ENCODE measurements at regions not wholly inside any gene's neighbourhood (a gene's known extent, or its start where the extent isn't known, plus 50 kb on each side); places are given as distances from the start of the nearest gene placed in this dataset.

DNA sequence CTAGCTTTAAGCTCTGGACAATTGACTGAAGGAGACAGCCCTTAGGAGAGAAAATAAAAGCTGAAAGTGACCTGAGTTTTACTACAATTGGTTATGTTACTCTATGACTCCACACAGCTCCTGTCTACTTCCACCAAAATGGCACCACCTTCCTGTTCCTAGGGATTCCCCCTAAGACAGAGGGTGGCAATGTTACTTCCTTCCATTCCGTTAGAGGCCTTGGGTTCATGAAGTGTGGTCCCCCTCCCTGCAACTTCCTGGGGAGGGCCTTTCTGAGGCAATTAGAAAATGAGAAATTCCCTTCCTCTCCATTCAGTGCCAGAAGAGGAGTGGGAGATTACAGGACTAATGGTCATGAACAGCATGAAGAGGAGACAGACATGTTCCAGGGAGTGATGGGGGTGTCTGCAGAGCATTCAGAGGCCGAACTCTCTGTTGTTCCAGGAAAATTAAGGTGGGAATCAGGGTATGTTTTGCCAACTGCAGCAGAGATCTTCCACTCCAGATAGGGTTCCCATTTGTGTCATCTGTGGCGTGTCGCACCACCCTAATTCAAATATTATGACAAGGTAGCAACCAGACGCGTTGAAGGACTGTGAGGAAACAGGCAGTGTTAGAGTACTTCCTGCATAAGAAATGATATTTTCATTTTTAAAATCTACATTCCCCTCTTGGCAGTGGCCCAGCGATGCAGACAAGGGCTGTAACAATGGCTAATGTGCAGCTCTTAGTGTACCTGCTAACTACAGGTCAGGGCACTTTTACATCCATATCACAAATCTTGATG is 53.1 kb upstream of the TRIM67 start:
- DNase-seq: no peak

DNA sequence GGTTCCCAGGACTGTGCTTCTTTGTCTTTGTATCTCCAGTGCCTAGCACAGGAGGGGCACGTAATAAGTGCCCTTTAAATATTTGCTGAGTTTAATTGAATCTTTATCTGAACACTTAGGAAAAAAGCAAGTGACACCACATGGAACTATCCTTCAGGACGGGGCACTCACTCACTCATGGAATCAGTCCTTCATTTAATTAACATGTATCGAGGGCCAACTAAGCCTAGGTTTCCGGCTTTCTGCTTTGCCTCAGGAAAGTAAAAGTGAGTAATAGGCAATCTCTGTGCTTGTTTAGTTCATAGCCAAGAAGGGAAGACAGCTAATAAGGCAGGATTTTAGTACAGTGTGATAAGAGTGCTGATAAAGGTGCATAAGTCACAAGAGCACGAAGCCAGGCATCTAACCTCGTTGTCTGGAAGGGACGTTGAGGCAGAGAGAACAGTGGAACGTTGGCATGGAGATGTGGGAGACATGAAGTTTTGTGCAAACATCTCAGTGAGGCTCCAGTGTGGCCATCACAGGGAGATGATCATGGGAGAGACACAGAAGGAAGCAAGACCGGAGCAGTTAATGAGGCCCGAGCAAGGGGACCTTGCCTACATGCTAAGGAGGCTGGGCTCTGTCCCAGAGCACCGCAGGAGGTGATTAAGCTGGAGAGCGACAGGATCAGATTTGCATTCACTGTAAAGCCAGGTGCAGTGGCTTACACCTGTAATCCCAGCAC is 54.1 kb upstream of the TRIM67 start:
- no peak for DNase-seq

GRCh38 chr1:231107151-231107550 is 54.7 kb upstream of the TRIM67 start:
- no peak for DNase-seq

GRCh38 chr1:231106347-231106746 is 55.5 kb upstream of the TRIM67 start:
- no peak for DNase-seq

DNA sequence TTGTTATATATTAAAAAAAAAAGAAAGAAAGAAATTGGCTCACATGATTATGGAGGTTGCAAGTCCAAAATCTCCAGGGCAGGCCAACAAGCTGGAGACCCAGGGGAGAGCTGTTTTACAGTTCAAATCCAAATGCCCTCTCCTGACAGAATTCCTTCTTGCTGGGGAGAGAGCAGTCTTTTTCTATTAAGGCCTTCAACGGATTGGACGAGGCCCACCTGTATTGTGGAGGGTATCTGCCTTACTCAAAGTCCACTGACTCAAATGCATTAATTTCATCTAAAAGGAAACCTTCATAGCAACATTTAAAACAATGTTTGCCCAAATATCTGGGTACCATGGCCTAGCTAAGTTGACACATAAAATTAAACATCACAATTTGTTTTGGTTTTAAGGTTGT is 56.9 kb upstream of the TRIM67 start:
- DNase-seq: no peak

- DNase-seq: no peak
These were observed 57.9 kb upstream of the TRIM67 start for GRCh38 chr1:231103961-231104360.

DNA sequence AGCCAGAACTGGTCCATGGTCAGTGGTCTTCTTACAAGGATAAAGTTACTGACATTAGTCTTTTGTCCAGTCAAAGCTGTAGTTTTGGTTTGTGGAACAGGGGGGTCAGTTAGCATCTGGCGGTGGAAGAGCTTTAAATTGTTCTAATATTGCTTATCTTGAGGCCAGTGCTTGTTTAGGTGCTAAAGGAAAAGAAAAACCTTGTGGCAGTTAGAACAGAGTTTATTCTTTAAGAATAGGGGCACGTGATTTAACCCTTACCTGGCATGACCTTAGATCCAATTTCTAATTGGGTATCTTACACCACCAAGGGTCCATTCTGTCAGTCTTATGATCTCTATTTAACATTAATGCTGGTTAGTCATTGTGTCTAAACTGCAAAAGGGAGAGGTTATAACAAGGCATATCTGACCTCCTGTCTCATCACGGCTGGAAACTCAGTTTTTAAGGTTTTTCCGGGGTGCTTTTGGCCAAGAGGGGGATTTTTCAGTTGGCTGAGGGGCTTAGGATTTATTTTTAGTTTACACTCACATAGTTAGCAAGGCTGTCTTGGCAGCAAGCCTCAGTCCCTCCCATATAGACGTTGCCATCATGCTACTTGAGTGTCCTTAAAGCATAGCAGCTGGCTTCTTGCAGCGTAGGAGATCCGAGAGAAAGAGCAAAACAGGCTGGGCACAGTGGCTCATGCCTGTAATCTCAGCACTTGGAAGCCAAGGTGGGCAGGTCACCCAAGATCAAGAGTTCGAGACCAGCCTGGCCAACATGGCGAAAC is 60.1 kb upstream of the FAM89A start:
- no peak for DNase-seq

GRCh38 chr1:231099311-231099710 is 59.3 kb upstream of the FAM89A start:
- DNase-seq: no peak

- no peak for DNase-seq
These were observed 55.5 kb upstream of the FAM89A start for GRCh38 chr1:231095595-231095994.

DNA sequence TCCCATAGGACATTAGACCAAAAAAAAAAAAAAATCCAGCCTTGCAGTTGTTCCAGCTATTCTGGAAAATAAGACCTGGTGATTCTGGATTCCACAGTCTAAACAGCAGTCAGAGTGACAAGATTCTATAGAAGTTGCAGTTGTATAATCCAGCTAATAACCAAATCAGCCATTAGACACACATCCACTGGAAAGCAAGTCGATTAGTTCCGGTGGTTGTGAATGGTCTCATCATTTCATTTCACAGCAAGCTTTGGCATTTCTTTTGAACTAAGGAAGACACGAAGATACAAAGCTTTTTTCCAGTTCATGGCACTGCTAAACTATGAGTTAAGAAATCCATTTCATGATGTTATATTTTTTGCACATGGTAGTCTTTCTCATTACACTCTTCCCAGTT is 54.4 kb upstream of the FAM89A start:
- DNase-seq: no peak

DNA sequence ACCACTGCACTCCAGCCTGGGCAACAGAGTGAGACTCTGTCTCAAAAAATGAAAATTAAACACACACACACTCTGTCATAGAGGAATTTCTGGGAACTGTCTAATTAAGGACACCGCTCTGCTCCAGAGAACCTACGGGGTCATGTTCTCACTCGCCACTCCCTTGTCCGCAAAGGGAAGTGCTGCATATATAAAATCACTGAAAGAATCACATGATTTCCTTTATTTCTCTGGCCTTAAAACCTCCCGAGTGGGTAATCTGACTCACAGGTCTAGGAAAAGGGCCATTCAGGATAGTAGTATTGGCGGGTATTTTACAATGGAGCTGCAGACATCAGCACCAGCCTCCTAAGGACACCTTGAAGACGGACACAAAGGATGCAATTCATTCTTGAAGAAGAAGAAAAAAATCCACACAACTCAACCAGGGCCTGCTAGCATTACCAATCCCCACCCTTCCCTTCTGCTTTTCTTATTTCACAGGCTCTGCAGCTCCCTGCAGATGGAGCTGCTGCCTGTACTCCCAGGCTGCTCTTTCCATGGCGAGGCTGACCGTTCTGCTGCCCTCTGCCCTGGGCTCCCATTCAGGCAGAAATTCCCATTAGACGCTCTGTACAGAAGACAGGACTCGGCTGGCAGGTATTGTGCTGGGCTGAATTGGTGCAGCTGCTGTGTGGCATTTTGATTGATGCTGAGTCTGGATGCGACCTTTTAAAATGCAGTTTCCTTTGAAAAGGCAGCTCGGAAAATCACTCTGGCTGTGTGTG is 53.3 kb upstream of the FAM89A start:
- DNase-seq: no peak

GRCh38 chr1:231092380-231092779 is 52.3 kb upstream of the FAM89A start:
- no peak for DNase-seq

DNA sequence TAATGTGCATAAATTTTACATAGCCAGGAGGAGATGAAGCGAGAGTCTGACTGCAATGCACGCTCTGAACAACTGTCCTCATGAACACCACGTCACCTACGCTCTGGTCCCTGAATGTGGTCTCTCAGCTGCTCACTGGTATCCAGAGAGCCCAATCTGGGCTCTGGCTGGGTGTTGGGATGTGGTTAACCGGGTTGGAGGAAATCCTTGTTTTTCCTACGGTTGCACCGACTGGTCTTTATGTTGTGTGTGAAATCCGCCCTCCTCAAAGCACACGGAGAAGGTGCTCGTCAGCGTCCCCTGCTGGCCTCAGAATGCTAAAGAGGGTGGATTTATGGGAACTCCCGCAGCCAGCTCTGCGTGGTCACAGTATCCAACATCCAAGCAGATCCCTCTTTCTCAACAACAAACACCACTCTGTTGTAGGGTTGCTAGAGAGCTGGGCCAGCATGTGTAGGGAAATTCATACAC is 51.8 kb upstream of the FAM89A start:
- peak; percentile 30 for DNase-seq

DNA sequence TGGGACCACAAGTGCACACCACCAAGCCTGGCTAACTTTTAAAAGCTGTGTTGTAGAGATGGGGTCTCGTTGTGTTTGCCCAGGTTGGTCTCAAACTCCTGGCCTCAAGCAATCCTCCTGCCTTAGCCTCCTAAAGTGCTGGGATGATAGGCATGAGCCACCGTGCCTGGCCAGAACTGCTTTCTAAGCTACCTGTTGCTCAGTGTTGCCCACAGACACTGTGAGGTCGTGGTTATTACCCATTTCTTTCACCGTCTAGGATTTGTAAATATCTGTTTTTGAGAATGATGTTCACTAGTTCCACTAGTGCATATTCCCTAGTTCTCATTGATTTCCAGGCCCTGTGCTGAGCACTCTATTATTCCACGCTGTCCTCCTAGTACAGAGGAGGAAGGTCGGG is 51.4 kb upstream of the FAM89A start:
- no peak for DNase-seq

Data from CD4-positive, alpha-beta T cell treated with Interleukin-12 subunit alpha and Interleukin-12 subunit beta, for 1 hour (primary cell).